ENCODE measurements at regions not wholly inside any gene's neighbourhood (a gene's known extent, or its start where the extent isn't known, plus 50 kb on each side); places are given as distances from the start of the nearest gene placed in this dataset.

DNA sequence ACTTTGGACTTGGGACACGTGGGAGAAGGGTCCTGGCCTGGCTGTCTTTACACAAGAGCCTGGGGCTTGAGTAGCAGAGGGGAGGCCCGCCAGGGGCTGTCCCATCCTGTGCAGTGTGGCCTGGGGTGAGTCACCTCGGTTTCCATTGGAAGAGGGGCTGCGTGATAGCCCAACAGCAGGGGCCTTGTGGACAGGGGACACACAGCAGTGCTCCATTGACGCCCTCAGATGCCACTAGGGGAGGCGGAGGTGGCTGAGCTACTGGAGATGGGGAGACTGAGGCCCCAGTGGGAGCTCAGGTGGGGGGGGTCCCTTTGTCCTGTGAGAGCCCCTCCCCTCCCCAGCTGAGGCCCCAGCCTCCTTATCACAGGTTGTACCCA, 50.0 kb upstream of the RNU6ATAC start:
- DNase-seq (ENCODE audit: low read depth, low spot score) (no peak), FAIRE-seq (no peak), ATAC-seq (no peak)
- H3K9me3 ChIP-seq (replicated peaks; ENCODE audit: control insufficient read depth, insufficient read depth, low read length) = peaks cover 1% of the 10 kb centered on the region; the same call in 1 of the 3 replicates
- RAD21 ChIA-PET (ENCODE audit: unreplicated experiment) = no interaction called here
- 10% methylated on average over 6 of the region's 6 CpGs for WGBS (ENCODE audit: insufficient coverage, insufficient replicate concordance, low lambda C conversion rate, missing lambda C conversion rate)
- SMC1A ChIA-PET (ENCODE audit: uncharacterized antibody, unreplicated experiment) = no interaction called here
- no peak overlapping the region for H3K9ac ChIP-seq (ENCODE audit: control insufficient read depth, insufficient read depth, low read length)
- H3K4me2 ChIP-seq (ENCODE audit: control insufficient read depth, insufficient read depth) = no peak overlapping the region
- no peak overlapping the region for H3K4me3 ChIP-seq
- H3K27me3 ChIP-seq (replicated peaks in 1 of 2; ENCODE audit: control insufficient read depth in 2 of 2, insufficient read depth in 2 of 2, low read length in 1 of 2) = no peaks in the 10 kb centered on the region; a peak in 1 of 4 replicates
- no peaks in the 10 kb centered on the region for H3K36me3 ChIP-seq (ENCODE audit: control insufficient read depth in 2 of 2, insufficient read depth in 2 of 2, low read length in 1 of 2)
- H2AFZ ChIP-seq (ENCODE audit: control insufficient read depth, low read depth, low read length) = no peak overlapping the region
- no peaks in the 10 kb centered on the region for H4K20me1 ChIP-seq (ENCODE audit: control insufficient read depth, insufficient read depth)
- intact Hi-C loops (cut with micrococcal nuclease; ENCODE audit: unreplicated experiment) = no loop called here
- no TSS peak for BruUV-seq (replicated peaks)
- CTCF ChIA-PET = no interaction called here
- no peak overlapping the region for H3K27ac ChIP-seq (ENCODE audit: control insufficient read depth, insufficient read depth)
- H3K4me1 ChIP-seq (ENCODE audit: control insufficient read depth, insufficient read depth, low read length) = no peaks in the 10 kb centered on the region
- POLR2A ChIA-PET = no interaction called here
- in situ Hi-C loops (cut with MboI) = no loop called here
- H3K79me2 ChIP-seq (ENCODE audit: control insufficient read depth, insufficient read depth, low read length) = no peaks in the 10 kb centered on the region
- TF ChIP-seq TCF3 (IDR thresholded peaks at IDR 0.05; ENCODE audit: borderline replicate concordance, insufficient read depth, low read depth, low read length) = no peak
- TF ChIP-seq SUZ12 (IDR thresholded peaks at IDR 0.05; ENCODE audit: unreplicated experiment) = no peak
- no peak for TF ChIP-seq ZZZ3 (IDR thresholded peaks at IDR 0.05; ENCODE audit: control insufficient read depth, insufficient read length, low read depth)
- TF ChIP-seq, protein P1, sequence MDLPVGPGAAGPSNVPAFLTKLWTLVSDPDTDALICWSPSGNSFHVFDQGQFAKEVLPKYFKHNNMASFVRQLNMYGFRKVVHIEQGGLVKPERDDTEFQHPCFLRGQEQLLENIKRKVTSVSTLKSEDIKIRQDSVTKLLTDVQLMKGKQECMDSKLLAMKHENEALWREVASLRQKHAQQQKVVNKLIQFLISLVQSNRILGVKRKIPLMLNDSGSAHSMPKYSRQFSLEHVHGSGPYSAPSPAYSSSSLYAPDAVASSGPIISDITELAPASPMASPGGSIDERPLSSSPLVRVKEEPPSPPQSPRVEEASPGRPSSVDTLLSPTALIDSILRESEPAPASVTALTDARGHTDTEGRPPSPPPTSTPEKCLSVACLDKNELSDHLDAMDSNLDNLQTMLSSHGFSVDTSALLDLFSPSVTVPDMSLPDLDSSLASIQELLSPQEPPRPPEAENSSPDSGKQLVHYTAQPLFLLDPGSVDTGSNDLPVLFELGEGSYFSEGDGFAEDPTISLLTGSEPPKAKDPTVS (IDR thresholded peaks at IDR 0.05; ENCODE audit: low read depth, low read length) = no peak
- TF ChIP-seq JUNB (IDR thresholded peaks at IDR 0.05) = no peak
- no peak for TF ChIP-seq NFIC (IDR thresholded peaks at IDR 0.05; ENCODE audit: low read depth, low read length)
- no peak for TF ChIP-seq PAX8 (IDR thresholded peaks at IDR 0.05)
- TF ChIP-seq NRF1 (conservative IDR thresholded peaks at IDR 0.05; ENCODE audit: low read depth, low read length) = no peak
- TF ChIP-seq, protein P2, sequence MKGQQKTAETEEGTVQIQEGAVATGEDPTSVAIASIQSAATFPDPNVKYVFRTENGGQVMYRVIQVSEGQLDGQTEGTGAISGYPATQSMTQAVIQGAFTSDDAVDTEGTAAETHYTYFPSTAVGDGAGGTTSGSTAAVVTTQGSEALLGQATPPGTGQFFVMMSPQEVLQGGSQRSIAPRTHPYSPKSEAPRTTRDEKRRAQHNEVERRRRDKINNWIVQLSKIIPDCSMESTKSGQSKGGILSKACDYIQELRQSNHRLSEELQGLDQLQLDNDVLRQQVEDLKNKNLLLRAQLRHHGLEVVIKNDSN (IDR thresholded peaks at IDR 0.05; ENCODE audit: borderline replicate concordance, extremely low read length, insufficient read depth, low read depth, low read length) = no peak
- no peak for TF ChIP-seq NBN (IDR thresholded peaks at IDR 0.05)
- TF ChIP-seq SREBF1 (IDR thresholded peaks at IDR 0.05; ENCODE audit: low read length) = no peak
- no peak for TF ChIP-seq TAF1 (IDR thresholded peaks at IDR 0.05; ENCODE audit: borderline replicate concordance, low read depth, low read length)
- TF ChIP-seq, protein P3, sequence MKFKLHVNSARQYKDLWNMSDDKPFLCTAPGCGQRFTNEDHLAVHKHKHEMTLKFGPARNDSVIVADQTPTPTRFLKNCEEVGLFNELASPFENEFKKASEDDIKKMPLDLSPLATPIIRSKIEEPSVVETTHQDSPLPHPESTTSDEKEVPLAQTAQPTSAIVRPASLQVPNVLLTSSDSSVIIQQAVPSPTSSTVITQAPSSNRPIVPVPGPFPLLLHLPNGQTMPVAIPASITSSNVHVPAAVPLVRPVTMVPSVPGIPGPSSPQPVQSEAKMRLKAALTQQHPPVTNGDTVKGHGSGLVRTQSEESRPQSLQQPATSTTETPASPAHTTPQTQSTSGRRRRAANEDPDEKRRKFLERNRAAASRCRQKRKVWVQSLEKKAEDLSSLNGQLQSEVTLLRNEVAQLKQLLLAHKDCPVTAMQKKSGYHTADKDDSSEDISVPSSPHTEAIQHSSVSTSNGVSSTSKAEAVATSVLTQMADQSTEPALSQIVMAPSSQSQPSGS (IDR thresholded peaks at IDR 0.05; ENCODE audit: low read length) = no peak
- TF ChIP-seq REST (IDR thresholded peaks at IDR 0.05; ENCODE audit: low read depth, low read length) = no peak
- no peak for TF ChIP-seq POLR2AphosphoS2 (IDR thresholded peaks at IDR 0.05; ENCODE audit: low read depth, low read length)
- no peak for TF ChIP-seq NFXL1 (IDR thresholded peaks at IDR 0.05; ENCODE audit: borderline replicate concordance)
- no peak for TF ChIP-seq PML (IDR thresholded peaks at IDR 0.05; ENCODE audit: low read length)
- no peak for TF ChIP-seq GABPA (IDR thresholded peaks at IDR 0.05; ENCODE audit: low read depth)

Data from GM12878 (cell line).